SK-N-SH treated with all-trans-retinoic acid at 6 μM for 48 hours (cell line): ENCODE measurements at regions not wholly inside any gene's neighbourhood (a gene's known extent, or its start where the extent isn't known, plus 50 kb on each side); places are given as distances from the start of the nearest gene placed in this dataset.

Experiments used
- ATAC-seq: fragments of 200-7000 bp; cut with Tn5 transposase; 3 replicates; pipeline ENCODE4 v1.9.1; 2020; ENCODE audit warnings: mild to moderate bottlenecking, moderate library complexity
- ARNTL ChIP-seq: fragments of 450-650 bp; formaldehyde crosslinking; IDR thresholded peaks from 2 replicates; pipeline ENCODE4 v1.5.0; 2020; ENCODE audit warnings: low read depth, mild to moderate bottlenecking, moderate library complexity, borderline replicate concordance
- BACH2 ChIP-seq: fragments of 250-450 bp; sonication (Bioruptor Pico); IDR thresholded peaks from 2 replicates; pipeline ENCODE4 v1.9.0; 2021; ENCODE audit warnings: mild to moderate bottlenecking, borderline replicate concordance
- CREB5 ChIP-seq: fragments of 250-450 bp; sonication (Bioruptor Pico); IDR thresholded peaks from 2 replicates; pipeline ENCODE4 v1.5.1; 2020; ENCODE audit warnings: low read depth, mild to moderate bottlenecking, moderate library complexity
- CSDC2 ChIP-seq: fragments of 250-450 bp; sonication (Bioruptor Pico); IDR thresholded peaks from 2 replicates; pipeline ENCODE4 v1.5.0; 2020; ENCODE audit warnings: mild to moderate bottlenecking, moderate library complexity
- CSRNP3 ChIP-seq: fragments of 250-450 bp; sonication (Bioruptor Pico); IDR thresholded peaks from 2 replicates; pipeline ENCODE4 v1.5.1; 2021; ENCODE audit warnings: mild to moderate bottlenecking, moderate library complexity
- ESRRG ChIP-seq: fragments of 250-450 bp; sonication (Bioruptor Pico); IDR thresholded peaks from 2 replicates; pipeline ENCODE4 v1.6.1; 2021; ENCODE audit warnings: mild to moderate bottlenecking
- GLIS3 ChIP-seq: fragments of 250-450 bp; sonication (Bioruptor Pico); IDR thresholded peaks from 2 replicates; pipeline ENCODE4 v1.5.0; 2020; ENCODE audit warnings: mild to moderate bottlenecking, moderate library complexity
- ISL1 ChIP-seq: fragments of 250-450 bp; sonication (Bioruptor Pico); IDR thresholded peaks from 2 replicates; pipeline ENCODE4 v2.1.2; 2022; ENCODE audit warnings: mild to moderate bottlenecking, moderate library complexity
- OSR1 ChIP-seq: fragments of 250-450 bp; sonication (Bioruptor Pico); IDR thresholded peaks from 2 replicates; pipeline ENCODE4 v1.8.0; 2022; ENCODE audit warnings: moderate library complexity, mild to moderate bottlenecking, inconsistent platforms
- PATZ1 ChIP-seq: fragments of 250-450 bp; sonication (Bioruptor Pico); IDR thresholded peaks from 2 replicates; pipeline ENCODE4 v1.8.0; 2020; ENCODE audit warnings: mild to moderate bottlenecking, moderate library complexity, borderline replicate concordance
- POU6F1 ChIP-seq: fragments of 250-450 bp; sonication (Bioruptor Pico); IDR thresholded peaks from 2 replicates; pipeline ENCODE4 v1.8.0; 2021; ENCODE audit warnings: low read depth, mild to moderate bottlenecking, moderate library complexity, borderline replicate concordance
- RARB ChIP-seq: fragments of 250-450 bp; sonication (Bioruptor Pico); IDR thresholded peaks from 2 replicates; pipeline ENCODE4 v1.8.0; 2021; ENCODE audit warnings: mild to moderate bottlenecking, moderate library complexity
- SNAI2 ChIP-seq: fragments of 250-450 bp; sonication (Bioruptor Pico); IDR thresholded peaks from 2 replicates; pipeline ENCODE4 v1.5.0; 2020; ENCODE audit warnings: mild to moderate bottlenecking, moderate library complexity
- TCF4 ChIP-seq: fragments of 250-450 bp; sonication (Bioruptor Pico); IDR thresholded peaks from 2 replicates; pipeline ENCODE4 v1.8.0; 2021; ENCODE audit warnings: mild to moderate bottlenecking, moderate library complexity, borderline replicate concordance
- TOX ChIP-seq: fragments of 250-450 bp; sonication (Bioruptor Pico); IDR thresholded peaks from 2 replicates; pipeline ENCODE4 v1.8.0; 2021; ENCODE audit warnings: mild to moderate bottlenecking, moderate library complexity, borderline replicate concordance
- TSHZ2 ChIP-seq: fragments of 250-450 bp; sonication (Bioruptor Pico); IDR thresholded peaks from 2 replicates; pipeline ENCODE4 v1.5.0; 2020; ENCODE audit warnings: mild to moderate bottlenecking, moderate library complexity
- ZFP3 ChIP-seq: fragments of 250-450 bp; sonication (Bioruptor Pico); IDR thresholded peaks from 2 replicates; pipeline ENCODE4 v1.5.0; 2020; ENCODE audit warnings: mild to moderate bottlenecking, moderate library complexity
- ZNF565 ChIP-seq: fragments of 450-650 bp; formaldehyde crosslinking; conservative IDR thresholded peaks from 2 replicates; pipeline ENCODE4 v1.5.0; 2020; ENCODE audit warnings: low read depth, mild to moderate bottlenecking, moderate library complexity
- ZNF70 ChIP-seq: fragments of 450-650 bp; formaldehyde crosslinking; IDR thresholded peaks from 2 replicates; pipeline ENCODE4 v1.5.0; 2020; ENCODE audit warnings: mild to moderate bottlenecking, moderate library complexity
- ZNF8 ChIP-seq: fragments of 450-650 bp; formaldehyde crosslinking; IDR thresholded peaks from 2 replicates; pipeline ENCODE4 v1.5.0; 2020; ENCODE audit warnings: mild to moderate bottlenecking, moderate library complexity

- no peak for TF ChIP-seq ZNF8 (CRISPR knock-in tag)
- TF ChIP-seq TSHZ2 (CRISPR knock-in tag) = no peak
- TF ChIP-seq ARNTL (CRISPR knock-in tag) = no peak
- no peak for TF ChIP-seq ISL1 (CRISPR knock-in tag)
- no peak for TF ChIP-seq SNAI2 (CRISPR knock-in tag)
- TF ChIP-seq ZFP3 (CRISPR knock-in tag) = no peak
- TF ChIP-seq PATZ1 (CRISPR knock-in tag) = no peak
- no peak for TF ChIP-seq POU6F1
- no peak for TF ChIP-seq ZNF565 (CRISPR knock-in tag)
- TF ChIP-seq BACH2 (CRISPR knock-in tag) = no peak
- no peak for TF ChIP-seq CSDC2 (CRISPR knock-in tag)
- TF ChIP-seq GLIS3 (CRISPR knock-in tag) = no peak
- TF ChIP-seq OSR1 = no peak
- no peak for TF ChIP-seq CREB5 (CRISPR knock-in tag)
- no peak for TF ChIP-seq CSRNP3 (CRISPR knock-in tag)
- no peak for TF ChIP-seq ESRRG (CRISPR knock-in tag)
- no peak for TF ChIP-seq TCF4 (CRISPR knock-in tag)
- no peak for TF ChIP-seq ZNF70
- no peak for TF ChIP-seq RARB
- TF ChIP-seq, all 23 proteins: peak for 0
- ATAC-seq = no peak
Observed at GRCh38 chr10:121291823-121292222, 306.4 kb downstream of the FGFR2 start.

GRCh38 chr10:121292321-121292720, 305.9 kb downstream of the FGFR2 start:
- no peak for ATAC-seq
- TF ChIP-seq ZNF70 (no peak), ZNF565 (CRISPR knock-in tag) (no peak)

- ATAC-seq = no peak
- no peak for TF ChIP-seq ARNTL (CRISPR knock-in tag)
- TF ChIP-seq TSHZ2 (CRISPR knock-in tag) = no peak
- TF ChIP-seq GLIS3 (CRISPR knock-in tag) = no peak
- no peak for TF ChIP-seq TOX (CRISPR knock-in tag)
- TF ChIP-seq BACH2 (CRISPR knock-in tag) = no peak
- no peak for TF ChIP-seq CSDC2 (CRISPR knock-in tag)
- TF ChIP-seq POU6F1 = no peak
- TF ChIP-seq RARB = no peak
- TF ChIP-seq ISL1 (CRISPR knock-in tag) = no peak
- no peak for TF ChIP-seq PATZ1 (CRISPR knock-in tag)
Observed at GRCh38 chr10:121293110-121293509, 305.1 kb downstream of the FGFR2 start.
